Endothelial cell of hepatic sinusoid (primary cell): ENCODE measurements at regions not wholly inside any gene's neighbourhood (a gene's known extent, or its start where the extent isn't known, plus 50 kb on each side); places are given as distances from the start of the nearest gene placed in this dataset.

ENCODE experiments used
- in situ Hi-C: cut with HindIII; loops from 2 replicates; pipeline ENCODE4 v1.10.0; 2017; ENCODE audit warnings: low sequenced_read_pairs

DNA sequence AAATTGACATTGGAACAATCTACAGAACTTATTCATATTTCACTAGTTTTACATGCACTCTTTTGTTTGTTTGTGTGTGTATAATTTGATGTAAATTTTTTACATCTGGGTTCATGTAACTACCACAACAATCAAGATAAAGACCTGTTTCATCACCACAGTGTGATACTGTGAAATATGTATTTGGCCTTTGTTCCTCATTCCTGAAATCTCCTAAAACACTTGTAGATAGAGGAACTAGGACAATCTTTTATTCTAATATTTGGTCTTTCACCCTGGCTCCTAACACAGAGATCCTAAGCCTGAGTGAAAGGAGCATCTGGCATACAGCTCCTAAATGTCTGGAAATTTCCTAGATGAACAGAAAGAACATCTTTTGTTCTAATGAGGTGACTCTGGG, 155.0 kb upstream of the GPR149 start:
- in situ Hi-C loops = no loop called here

DNA sequence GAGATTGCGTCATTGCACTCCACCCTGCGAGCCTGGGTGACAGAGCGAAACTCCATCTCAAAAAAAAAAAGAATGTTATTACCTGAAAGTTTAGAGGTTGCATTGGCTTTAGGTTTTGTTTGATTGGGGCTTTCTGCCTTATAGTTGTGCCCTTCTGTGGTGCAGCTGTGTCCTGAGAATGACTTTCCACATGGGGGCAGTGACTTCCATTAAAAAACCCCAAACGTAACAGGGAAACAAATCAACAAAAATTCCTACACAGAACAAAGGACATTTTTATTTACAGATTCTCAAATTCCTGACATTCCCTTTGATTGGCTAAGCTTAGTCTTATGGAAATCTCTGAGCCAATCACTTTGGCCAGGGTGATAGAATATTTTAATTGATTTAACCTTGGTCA, 154.1 kb upstream of the GPR149 start:
- in situ Hi-C loops = no loop called here

DNA sequence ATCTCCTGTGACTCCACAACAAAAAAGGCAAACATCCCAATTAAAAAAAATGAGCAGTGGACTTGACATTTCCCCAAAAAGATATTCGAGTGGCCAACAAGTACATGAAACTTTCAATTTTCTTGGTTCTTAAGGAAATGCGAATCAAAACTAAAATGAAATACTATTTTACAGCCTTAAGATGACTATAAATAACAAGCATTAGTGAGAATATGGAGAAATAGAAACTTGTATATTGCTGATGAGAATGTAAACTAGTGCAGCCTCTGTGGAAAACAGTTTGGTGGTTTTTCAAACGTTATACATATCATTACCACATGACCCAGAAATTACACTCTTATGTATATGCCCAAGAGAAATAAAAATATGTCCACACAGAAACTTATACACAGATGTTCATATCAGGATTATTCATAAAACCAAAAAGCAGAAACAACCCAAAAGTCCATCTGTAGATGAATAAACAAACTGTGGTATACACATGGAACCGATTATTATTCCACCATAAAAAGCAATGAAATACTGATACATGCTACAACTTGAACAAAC, 153.2 kb upstream of the GPR149 start:
- in situ Hi-C loops = no loop called here

DNA sequence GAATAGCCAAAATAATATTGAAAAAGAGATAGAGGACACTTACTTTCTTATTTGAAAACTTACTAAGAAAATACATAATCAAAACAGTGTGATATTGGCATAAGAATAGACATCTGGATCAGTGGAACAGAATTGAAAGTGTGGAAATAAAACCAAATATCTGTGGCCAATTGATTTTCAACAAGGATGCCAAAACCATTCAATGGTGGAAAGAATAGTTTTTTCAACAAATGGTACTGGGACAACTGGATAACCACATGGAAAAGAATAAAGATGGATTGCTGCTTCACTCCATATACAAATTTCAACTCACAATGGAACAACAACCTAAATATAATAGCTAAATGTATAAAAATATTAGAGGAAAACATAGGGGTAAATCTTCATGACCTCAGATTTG, 152.5 kb upstream of the GPR149 start:
- in situ Hi-C loops = no loop called here

DNA sequence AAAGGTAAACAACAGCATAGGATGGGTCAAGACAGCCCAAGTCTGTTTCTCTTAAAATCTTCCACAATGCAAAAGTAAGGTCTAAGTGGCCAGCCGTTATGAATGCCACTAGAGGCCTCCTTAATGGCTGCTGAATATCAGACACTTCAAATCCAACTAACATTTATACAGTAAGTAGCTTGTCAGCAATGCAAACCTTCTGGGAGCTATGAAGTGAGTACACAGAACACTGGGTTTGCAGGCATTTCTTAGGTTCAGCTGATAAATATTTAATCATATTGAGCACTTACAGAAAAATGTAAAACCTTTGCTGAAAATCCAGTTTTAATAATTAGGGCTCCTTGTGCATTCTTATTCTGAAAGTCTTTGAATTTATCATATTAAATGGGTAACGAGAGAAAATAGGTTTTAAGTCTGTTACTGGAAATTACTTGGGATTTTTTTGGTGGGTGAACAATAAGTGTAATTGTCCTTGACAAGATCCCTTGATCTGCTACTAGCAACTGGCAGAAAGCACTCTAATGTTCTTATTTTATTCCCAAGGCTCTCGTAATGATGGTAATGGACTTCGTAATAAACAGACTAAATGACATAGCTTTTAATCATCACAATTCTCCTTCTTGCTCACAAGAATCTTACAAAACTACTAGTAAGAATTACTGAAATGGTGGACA, 141.7 kb upstream of the GPR149 start:
- in situ Hi-C loops = no loop called here

DNA sequence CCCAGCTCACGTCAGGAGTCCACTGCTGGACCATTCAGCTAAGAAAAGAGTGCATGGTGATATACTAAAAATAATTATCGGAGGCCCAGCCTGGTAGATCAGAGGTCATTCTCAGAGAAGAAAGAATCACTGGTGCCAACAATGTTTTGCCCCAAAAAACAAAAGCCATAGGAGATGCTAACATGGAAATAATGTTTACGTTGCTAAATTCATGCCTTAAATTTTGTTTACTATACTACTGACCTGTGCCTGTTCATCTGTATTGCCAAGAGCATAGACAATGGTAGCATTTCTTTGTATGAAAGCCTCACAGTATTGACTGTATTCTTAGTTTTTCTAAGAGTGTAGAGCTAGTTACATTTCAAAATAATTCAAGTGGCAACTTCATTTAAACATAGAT, 138.1 kb upstream of the GPR149 start:
- in situ Hi-C loops = no loop called here

DNA sequence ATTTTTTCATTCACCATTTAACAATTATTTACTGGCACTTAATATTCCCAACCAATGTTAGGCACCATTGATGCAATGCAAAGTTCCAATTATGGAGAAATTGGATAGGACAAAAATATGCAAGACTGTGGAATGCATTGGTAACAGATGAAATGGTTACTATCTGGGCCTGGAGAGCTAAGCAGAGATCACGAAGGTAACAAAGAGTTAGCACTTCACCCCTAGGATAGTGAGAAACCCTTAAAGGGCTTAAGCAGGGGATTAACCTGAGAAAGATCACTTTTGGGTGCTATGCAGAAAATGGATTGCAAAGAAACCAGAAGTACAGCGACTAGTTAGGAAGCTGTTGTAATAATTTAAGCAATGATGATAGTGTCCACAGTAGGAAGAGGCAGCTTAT, 129.6 kb upstream of the GPR149 start:
- in situ Hi-C loops = loop anchor here (5.0 kb wide), 1 partner anchor 78 kb away; no protein-coding TSS in a partner anchor

DNA sequence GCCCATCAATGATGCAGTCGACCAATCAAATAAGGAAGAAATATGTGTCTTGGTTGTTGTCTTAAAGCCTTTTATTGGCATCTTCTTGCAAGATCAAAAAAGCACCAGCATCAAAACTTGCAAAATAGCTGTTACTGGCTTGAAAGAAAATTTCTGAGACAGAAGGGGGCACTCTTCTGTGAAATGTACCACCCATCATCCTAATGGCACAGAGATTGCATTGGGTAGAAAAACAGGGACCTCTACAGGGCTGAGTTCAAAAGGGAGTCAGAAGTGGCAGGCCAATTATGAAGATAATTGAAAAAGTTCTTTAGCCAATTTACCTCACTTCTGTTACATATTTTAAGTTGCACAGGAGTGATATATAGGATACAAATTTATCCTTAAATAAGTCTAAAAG, 122.3 kb upstream of the GPR149 start:
- in situ Hi-C loops = no loop called here

DNA sequence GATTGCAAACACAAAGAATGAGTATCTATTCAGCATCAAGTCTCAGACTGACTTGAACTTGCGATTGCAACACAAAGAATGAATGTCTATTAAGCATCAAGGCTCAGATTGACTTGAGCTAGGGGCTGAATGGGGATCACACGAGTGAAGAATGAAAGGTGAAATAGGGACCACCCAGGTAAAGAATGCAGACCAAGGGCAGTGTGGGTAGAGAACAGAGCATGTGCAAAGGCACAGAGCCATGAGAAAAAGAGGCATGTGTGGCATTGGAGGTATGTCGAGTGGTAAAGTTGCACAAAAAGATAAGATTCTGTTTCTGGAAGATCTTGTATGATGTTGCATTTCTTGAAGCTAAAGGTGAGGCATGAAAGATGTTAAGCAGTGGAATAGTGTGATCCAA, 119.4 kb upstream of the GPR149 start:
- in situ Hi-C loops = no loop called here

DNA sequence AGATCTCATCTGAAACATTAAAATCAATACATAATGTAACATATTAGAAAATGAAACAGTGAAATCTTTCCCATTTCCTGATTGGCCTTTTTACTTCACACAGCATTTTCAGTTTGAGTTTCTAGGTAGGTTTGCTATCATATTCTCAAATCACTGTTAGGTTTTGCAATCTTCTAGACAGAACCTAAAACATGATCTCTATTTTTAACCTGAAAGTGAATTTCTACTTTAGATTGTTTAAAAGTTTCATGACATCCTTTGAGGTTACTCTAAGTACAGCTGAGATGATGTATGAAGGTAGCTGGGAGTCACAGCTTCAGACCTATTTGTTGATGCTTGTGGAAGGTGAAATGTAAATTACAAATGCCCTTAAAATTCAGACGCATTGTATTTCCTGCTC, 118.4 kb upstream of the GPR149 start:
- in situ Hi-C loops = no loop called here

DNA sequence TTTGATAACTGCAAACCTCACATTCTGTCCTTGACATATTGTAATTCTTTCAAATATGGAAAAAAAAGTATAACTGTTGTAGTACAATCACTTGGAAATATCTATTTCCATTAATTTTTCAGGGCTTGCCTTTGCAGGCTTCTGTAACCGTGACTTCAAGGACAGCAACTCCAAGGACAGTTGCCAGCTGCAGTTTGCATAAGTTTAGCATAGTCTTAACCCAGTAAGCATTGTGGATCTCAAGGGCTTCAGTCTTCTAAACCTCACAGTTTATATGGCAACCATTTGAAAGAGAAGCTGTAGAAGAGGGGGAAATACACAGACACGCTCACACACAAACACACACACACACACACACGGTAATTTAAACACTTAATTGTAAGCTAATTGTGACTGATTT, 112.8 kb upstream of the GPR149 start:
- in situ Hi-C loops = no loop called here

DNA sequence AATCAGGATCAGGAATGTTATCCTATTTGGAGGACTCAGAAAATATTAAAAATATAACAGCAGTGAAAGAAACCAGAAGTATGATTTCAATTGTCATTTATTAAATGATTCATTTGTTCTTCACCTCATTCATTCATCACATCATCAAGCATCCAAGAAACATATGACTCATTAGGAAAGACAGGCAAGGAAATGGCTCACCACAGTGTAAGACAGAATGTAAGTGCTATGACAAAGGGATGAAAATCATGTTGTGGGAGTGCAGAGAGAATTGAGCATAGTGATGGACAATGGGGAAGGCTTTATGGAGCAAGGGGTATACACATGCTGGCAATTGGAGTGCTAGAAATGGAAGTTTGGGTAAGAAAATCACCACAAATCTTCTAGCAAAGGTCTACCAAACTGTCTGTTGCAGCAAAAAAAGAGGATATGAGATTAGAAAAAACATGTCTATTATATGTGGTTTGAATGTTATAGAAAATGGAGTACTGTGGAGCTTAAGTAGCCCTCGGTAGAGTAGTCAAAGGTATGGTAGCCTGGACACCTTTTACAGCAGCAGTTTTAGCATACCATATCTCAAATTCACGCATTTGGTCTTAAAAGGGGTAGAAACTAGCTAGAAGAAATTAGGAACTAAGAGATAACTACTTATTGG, 111.1 kb upstream of the GPR149 start:
- in situ Hi-C loops = no loop called here

DNA sequence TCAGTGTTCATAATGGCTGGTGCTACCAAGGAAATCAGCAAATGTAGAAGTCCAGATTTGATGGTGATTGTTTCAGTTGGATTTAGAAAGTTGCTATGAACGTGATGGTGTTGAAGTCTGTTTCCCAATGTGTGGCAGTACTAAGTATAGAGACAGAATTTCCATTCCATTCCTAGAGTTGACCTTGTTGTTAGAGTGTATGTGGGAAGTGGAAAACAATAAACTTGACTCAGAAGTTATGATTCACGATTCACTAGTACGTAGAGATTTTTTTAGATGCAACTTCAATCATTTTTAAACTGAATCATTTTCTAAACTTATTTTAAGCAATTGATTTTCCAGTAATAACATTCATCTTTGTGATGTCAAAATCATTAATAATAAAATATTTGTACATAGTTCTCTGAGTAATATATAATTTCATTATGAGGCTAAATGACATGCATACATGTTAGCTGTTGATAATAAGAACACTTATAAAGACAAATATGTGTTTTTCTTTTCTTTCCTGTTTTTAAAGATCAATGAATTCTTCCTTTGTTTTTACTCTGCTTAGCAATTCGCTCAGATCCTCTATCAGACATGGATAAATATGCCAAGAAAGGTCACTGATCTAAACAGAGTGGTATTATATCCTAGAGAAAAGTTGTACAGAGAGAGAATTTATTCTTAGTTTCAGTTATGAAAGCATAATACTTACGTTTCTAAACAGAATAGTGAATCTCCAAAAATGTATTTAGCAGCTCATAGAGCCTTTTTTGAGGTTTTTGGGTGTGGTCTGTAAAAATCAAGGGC, 108.8 kb upstream of the GPR149 start:
- in situ Hi-C loops = no loop called here

DNA sequence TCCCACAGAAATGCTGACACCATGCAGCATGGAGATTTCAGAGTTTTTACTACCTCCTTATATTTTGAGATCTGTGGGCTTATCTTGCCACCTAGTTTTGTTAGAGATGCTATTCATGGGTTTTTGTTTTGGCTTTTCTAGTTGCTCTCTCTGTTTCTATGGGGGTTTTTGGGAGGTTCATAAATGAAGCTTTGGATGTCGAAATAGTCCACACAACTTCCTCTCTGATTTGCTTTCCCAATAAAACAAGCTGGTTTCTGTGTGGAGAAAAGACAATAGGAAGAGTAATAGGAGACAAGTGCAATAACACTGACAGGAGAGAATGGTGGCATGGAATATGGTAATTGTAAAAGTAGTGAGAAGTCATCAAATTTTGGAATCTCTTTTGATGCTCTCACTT, 106.8 kb upstream of the GPR149 start:
- in situ Hi-C loops = no loop called here

DNA sequence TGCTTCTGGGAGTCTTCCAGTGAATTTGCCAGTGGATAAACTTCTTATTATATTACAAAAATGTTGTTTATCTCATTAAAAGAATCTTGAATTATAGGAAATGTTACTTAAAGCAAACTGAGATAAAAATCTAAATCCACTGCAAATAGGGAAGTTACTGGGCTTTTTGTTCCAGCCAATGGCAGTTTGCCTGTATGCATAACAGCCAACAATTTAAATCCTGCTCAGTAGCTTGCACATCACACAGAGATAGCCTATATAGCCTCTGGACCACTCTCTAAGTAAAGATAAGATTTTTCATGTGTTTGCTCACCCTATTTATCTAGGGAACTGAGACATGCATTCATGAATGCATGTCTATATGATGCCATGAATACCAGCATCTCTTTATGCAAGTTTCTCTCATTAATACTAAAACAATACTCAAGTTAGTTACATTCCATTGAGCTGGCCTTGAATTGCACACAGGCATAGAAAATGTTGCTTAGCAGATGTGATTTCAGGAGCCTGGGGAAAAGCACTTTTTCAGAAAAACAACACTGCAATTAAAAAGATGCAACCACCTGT, 92.1 kb upstream of the GPR149 start:
- in situ Hi-C loops = no loop called here

DNA sequence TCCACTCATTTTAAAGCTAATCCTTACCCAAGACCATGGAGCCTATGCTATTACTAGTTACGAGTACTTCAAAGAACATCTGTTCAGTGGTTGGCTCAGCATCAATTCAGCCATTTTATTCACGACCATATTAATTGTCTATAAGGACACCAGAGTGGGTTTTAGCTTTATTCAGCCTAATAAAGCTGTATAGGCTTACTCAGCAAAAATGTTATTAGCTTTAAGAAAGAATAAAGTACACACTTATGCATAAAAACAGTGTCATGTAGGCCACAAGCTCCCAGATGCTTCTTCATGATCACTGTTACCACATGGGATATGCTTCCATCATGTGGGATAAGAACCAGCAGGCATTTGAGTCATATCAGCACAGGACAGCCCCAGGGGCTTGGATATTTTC, 87.4 kb upstream of the GPR149 start:
- in situ Hi-C loops = no loop called here

DNA sequence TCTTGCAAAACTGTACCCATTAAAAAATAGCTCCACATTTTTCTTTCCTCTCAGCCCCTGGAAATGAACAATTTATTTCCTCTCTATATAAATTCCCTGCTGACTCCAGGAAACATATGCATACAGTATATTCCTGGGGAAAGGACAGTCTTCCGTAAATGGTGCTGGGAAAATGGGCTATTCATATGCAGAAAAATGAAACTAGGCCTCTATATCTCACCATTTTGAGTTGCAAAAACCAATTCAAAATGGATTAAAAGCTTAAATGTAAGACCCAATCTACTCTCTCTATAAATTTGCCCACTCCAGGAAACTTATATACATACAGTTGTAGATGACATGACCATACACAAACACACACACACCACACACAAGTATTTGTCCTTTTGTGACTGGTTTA, 85.9 kb upstream of the GPR149 start:
- in situ Hi-C loops = no loop called here

DNA sequence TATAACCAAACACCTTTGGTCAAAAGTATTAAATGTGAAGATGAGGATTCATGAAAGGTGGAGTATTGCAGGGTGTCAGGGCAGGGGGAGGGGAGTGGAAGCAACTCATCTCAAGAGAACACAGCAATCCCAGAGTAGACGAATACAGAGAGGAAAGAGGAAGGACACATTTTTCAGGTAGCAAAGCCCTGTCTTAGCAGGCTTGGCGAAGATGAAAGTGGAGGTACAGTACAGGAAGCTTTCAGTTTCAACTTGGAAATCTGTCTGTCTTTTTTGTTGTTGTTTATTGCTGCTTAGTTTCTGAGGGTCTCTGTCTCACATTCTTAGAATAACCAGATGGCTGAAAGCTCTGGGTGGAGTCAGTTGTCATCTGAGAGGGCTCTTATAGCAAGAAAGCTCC, 80.8 kb upstream of the GPR149 start:
- in situ Hi-C loops = no loop called here

DNA sequence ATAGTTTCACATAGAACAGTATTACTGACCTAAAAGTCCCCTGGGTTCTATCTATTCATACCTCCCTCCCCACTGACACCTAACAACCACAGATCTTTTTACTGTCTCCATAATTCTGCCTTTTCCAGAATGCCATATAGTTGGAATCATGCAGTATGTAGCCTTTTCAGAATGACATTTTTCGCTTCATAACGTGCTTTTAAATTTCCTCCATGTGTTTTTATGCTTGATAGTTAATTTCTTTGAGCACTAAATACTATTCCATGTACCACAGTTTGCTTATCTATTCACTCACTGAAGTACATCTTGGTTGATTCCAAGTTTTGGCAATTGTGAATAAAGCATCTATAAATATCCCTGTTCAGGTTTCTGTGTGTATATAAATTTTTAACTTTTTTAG, 77.7 kb upstream of the GPR149 start:
- in situ Hi-C loops = no loop called here

DNA sequence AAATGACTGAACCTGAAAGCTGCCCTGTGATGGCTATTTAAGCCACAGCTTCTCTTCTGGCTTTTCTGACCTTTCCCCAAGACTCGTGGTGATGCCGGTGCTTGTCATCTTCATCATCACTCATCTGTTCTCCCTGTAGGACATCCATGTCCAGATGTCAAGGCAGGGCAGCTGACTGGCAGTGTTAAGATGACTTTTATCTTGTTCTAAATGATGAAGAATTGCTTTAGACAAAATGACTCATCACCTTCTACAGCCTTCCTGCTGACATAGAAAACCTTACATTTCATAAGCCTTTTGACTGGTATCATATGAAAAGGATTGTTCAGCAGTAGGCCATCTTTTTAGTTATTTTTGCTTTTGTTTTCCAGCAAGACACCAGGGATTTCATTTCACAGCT, 67.0 kb upstream of the GPR149 start:
- in situ Hi-C loops = no loop called here

DNA sequence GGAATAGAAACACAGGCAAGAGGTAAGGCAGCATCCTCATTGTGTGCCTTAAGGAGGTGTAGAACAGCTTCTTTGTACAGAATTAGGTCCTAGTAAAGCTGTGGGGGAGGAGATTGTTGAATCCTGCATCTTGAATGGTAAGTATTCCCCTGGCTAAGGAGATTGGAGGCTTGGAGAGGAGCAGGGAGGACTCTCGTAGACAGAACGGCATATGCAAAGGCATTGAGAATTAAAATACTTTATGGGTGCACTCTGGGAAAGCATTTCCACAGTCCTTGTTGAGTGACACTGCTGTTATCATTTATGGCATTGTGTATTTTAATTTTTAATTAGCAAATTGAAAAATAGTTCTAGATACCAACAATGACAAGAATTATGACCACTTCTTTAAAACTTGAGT, 66.5 kb upstream of the GPR149 start:
- in situ Hi-C loops = no loop called here

DNA sequence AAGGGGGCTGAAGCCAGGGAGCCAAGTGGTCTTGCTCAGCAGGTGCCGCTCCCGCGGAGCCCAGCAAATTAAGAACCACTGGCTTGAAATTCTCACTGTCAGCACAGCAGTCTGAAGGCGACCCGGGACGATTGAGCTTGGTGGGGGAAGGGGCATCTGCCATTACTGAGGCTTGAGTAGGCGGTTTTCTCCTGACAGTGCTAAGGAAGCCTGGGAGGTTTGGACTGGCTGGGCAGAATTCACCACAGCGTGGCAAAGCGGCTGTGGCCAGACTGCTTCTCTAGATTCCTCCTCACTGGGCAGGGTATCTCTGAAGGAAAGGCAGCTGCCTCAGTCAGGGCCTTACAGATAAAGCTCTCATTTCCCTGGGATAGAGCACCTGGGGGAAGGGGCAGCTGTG, 57.0 kb upstream of the GPR149 start:
- in situ Hi-C loops = no loop called here
